HCT116 (cell line): ENCODE measurements at regions not wholly inside any gene's neighbourhood (a gene's known extent, or its start where the extent isn't known, plus 50 kb on each side); places are given as distances from the start of the nearest gene placed in this dataset.

Experiments
- ATAC-seq: fragments of 200-7000 bp; cut with Tn5 transposase; 2 replicates; pipeline ENCODE4 v1.9.1; 2020; ENCODE audit warnings: mild to moderate bottlenecking, moderate library complexity
- BruUV-seq: library from RNA; stranded (reverse); fragments of 400-500 nt; replicated peaks from 2 replicates; lab custom pipeline; 2021; lab: Mats Ljungman, UMichigan
- CTCF ChIA-PET: fragments of 300-600 bp; sonication (Branson Sonifier 250); formaldehyde crosslinking; loops from one replicate; lab custom pipeline; 2021; ENCODE audit warnings: antibody characterized with exemption; lab: Charles Lee
- POLR2A ChIA-PET: fragments of 300-600, 350-600 bp; sonication (Branson Sonifier 250); formaldehyde crosslinking; loops from one replicate; lab custom pipeline; 2021; ENCODE audit warnings: antibody characterized with exemption; lab: Charles Lee
- RAD21 ChIA-PET, 2 experiments: fragments of 300-600 bp; sonication (Branson Sonifier 250); formaldehyde crosslinking; loops; one replicate each; lab custom pipeline; 2023; ENCODE audit warnings: low total read pairs in 2 of 2; ENCODE audit not compliant: uncharacterized antibody in 2 of 2, unreplicated experiment in 2 of 2, low non-redundant PET in 1 of 2; lab: Charles Lee
- DNase-seq: peaks from one replicate; pipeline ENCODE4 v3.0.0-alpha.2; 2010; ENCODE audit warnings: low read depth, low spot score
- H2AFZ ChIP-seq: fragments of 200-600 bp; shearing (Covaris generic), sonication (generic); 2 replicates; pipeline ENCODE4 v1.6.1; 2017; ENCODE audit warnings: low read depth, mixed run types, mixed read lengths, antibody characterized with exemption, low read length; ENCODE audit not compliant: poor library complexity, severe bottlenecking
- H3K27ac ChIP-seq: 2 replicates; pipeline ENCODE4 v1.5.1; 2012; ENCODE audit warnings: low read depth, low read length
- H3K27me3 ChIP-seq: fragments of 200-600 bp; sonication (generic); 2 replicates; pipeline ENCODE4 v1.6.1; 2016; ENCODE audit warnings: mixed run types, low read length, mixed read lengths; ENCODE audit not compliant: insufficient read depth
- H3K36me3 ChIP-seq, 2 experiments: fragments of 200-500 bp in 1 of 2; fragments of 200-600 bp in 1 of 2; sonication (Bioruptor generic) in 1 of 2; sonication (generic) in 1 of 2; 2 replicates each; pipeline versions ENCODE4 v1.5.1 to v1.6.1; 2014 to 2016; ENCODE audit warnings: low read length in 2 of 2, inconsistent platforms in 1 of 2, mixed read lengths in 1 of 2, mixed run types in 1 of 2; ENCODE audit not compliant: insufficient read depth in 2 of 2, control insufficient read depth in 1 of 2
- H3K4me1 ChIP-seq, 2 experiments: fragments of 200-600 bp in 1 of 2; sonication (generic) in 1 of 2; 2 replicates each; pipeline versions ENCODE4 v1.5.1 to v1.6.1; 2012 to 2017; ENCODE audit warnings: low read length in 2 of 2, inconsistent platforms in 1 of 2, mild to moderate bottlenecking in 1 of 2, mixed read lengths in 1 of 2, mixed run types in 1 of 2, moderate library complexity in 1 of 2; ENCODE audit not compliant: insufficient read depth in 2 of 2, control insufficient read depth in 1 of 2
- H3K4me2 ChIP-seq: fragments of 200-600 bp; sonication (generic); 2 replicates; pipeline ENCODE4 v1.6.1; 2017; ENCODE audit warnings: mixed run types, low read length, mixed read lengths
- H3K4me3 ChIP-seq, 2 experiments: fragments of 200-600 bp in 1 of 2; sonication (generic) in 1 of 2; replicated peaks in 1 of 2; 2 replicates each; pipeline ENCODE4 v1.5.1; 2011 to 2016; ENCODE audit warnings: low read length in 2 of 2, control low read depth in 1 of 2, low read depth in 1 of 2, mild to moderate bottlenecking in 1 of 2, mixed read lengths in 1 of 2, mixed run types in 1 of 2
- H3K79me2 ChIP-seq: fragments of 200-600 bp; sonication (generic); 2 replicates; pipeline ENCODE4 v1.6.1; 2017; ENCODE audit warnings: mild to moderate bottlenecking, mixed run types, low read length, moderate library complexity, mixed read lengths; ENCODE audit not compliant: insufficient read depth
- H3K9ac ChIP-seq: fragments of 200-600 bp; sonication (generic); 2 replicates; pipeline ENCODE4 v1.6.1; 2016; ENCODE audit warnings: low read length, mixed read lengths
- H3K9me2 ChIP-seq: fragments of 200-600 bp; sonication (generic), shearing (Covaris generic); 2 replicates; pipeline ENCODE4 v1.6.1; 2017; ENCODE audit warnings: mixed run types, mild to moderate bottlenecking, moderate library complexity; ENCODE audit not compliant: insufficient read depth
- H3K9me3 ChIP-seq, 2 experiments: fragments of 200-500 bp in 1 of 2; fragments of 200-600 bp in 1 of 2; sonication (Bioruptor generic) in 1 of 2; sonication (generic) in 1 of 2; 2 replicates each; pipeline ENCODE4 v1.6.1; 2014 to 2017; ENCODE audit warnings: low read length in 2 of 2, mixed read lengths in 2 of 2, inconsistent platforms in 1 of 2, low read depth in 1 of 2, mild to moderate bottlenecking in 1 of 2, mixed run types in 1 of 2, moderate library complexity in 1 of 2; ENCODE audit not compliant: control insufficient read depth in 1 of 2, insufficient read depth in 1 of 2
- H4K20me1 ChIP-seq: fragments of 200-600 bp; sonication (generic), shearing (Covaris generic); 2 replicates; pipeline ENCODE4 v1.6.1; 2017; ENCODE audit warnings: mixed run types, mild to moderate bottlenecking, moderate library complexity; ENCODE audit not compliant: insufficient read depth
- CBX3 ChIP-seq: IDR thresholded peaks from 2 replicates; pipeline ENCODE4 v1.6.1; 2012; ENCODE audit warnings: low read depth
- CTCF ChIP-seq, 3 experiments: fragments of 200-600 bp in 1 of 3; sonication (generic) in 1 of 3; IDR thresholded peaks in 2 of 3; conservative IDR thresholded peaks in 1 of 3; 2 replicates each; pipeline ENCODE4 v1.5.1; 2012 to 2017; ENCODE audit warnings: low read depth in 2 of 3, low read length in 2 of 3, antibody characterized with exemption in 1 of 3, borderline replicate concordance in 1 of 3, control low read depth in 1 of 3, mild to moderate bottlenecking in 1 of 3, mixed read lengths in 1 of 3, mixed run types in 1 of 3, moderate library complexity in 1 of 3; ENCODE audit not compliant: insufficient read depth in 1 of 3
- FOSL1 ChIP-seq: IDR thresholded peaks from 2 replicates; pipeline ENCODE4 v1.6.1; 2012; ENCODE audit warnings: low read depth
- POLR2A ChIP-seq: IDR thresholded peaks from 2 replicates; pipeline ENCODE4 v1.7.0; 2011; ENCODE audit warnings: borderline replicate concordance; ENCODE audit not compliant: insufficient read depth, insufficient read length; ENCODE audit errors: extremely low read depth
- SIN3A ChIP-seq: IDR thresholded peaks from 2 replicates; pipeline ENCODE4 v1.6.1; 2012; ENCODE audit warnings: low read depth
- SP1 ChIP-seq: IDR thresholded peaks from 2 replicates; pipeline ENCODE4 v1.6.1; 2012; ENCODE audit warnings: low read depth
- SRF ChIP-seq: IDR thresholded peaks from 2 replicates; pipeline ENCODE4 v1.6.1; 2012; ENCODE audit warnings: low read depth
- TCF7L2 ChIP-seq: IDR thresholded peaks from 2 replicates; pipeline ENCODE4 v1.7.0; 2011; ENCODE audit warnings: borderline replicate concordance, inconsistent platforms; ENCODE audit not compliant: insufficient read depth, insufficient read length; ENCODE audit errors: extremely low read depth
- YY1 ChIP-seq: IDR thresholded peaks from 2 replicates; pipeline ENCODE4 v1.6.1; 2011; ENCODE audit warnings: low read length, low read depth, moderate library complexity, mild to moderate bottlenecking; ENCODE audit not compliant: insufficient replicate concordance; ENCODE audit errors: extremely low read depth
- ZNF274 ChIP-seq: fragments of 200-500 bp; sonication (Bioruptor generic); IDR thresholded peaks from 2 replicates; pipeline ENCODE4 v1.6.1; 2014; ENCODE audit warnings: mild to moderate bottlenecking, low read depth, low read length, inconsistent platforms
- intact Hi-C: fragments of 100-400 bp; cut with micrococcal nuclease; formaldehyde crosslinking; loops from 2 replicates; pipeline ENCODE4 v1.10.0; 2022
- TF ChIP-seq, protein P1 (sequence below): IDR thresholded peaks from 2 replicates; pipeline ENCODE4 v1.6.1; 2012; ENCODE audit warnings: low read depth
- TF ChIP-seq, protein P2 (sequence below): IDR thresholded peaks from 2 replicates; pipeline ENCODE4 v1.6.1; 2012
- TF ChIP-seq, protein P3 (sequence below): IDR thresholded peaks from 2 replicates; pipeline ENCODE4 v1.6.1; 2012

DNA sequence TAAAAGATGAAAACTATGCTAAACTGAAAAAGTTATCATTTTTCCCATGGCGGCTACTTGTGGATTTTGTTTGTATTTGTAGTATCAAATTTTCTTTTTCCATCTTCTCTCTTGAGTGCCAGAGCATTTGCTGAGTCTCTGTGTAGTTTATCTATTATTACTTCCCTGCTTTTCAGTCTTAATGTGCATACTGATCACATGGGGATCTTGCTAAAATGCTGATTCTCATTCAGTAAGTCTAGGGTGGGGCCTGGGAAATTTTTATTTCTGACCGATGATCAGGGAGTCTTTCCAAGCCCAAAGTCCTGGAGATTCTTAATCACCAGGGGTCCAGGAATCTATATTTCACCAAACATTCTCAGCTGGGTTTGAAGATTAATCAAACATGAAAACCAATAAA lies 189.0 kb upstream of the GOT2 start:
- no TSS peak for BruUV-seq

More for the DNA sequence above, 189.0 kb upstream of the GOT2 start:
- Histone ChIP-seq H3K9ac (no peak overlapping the region), H3K27me3 (no peaks in the 10 kb centered on the region), H3K9me2 (no peaks in the 10 kb centered on the region), H2AFZ (no peak overlapping the region), H4K20me1 (no peaks in the 10 kb centered on the region), H3K9me3 (no peaks in the 10 kb centered on the region), H3K27ac (no peak overlapping the region), H3K36me3 (no peaks in the 10 kb centered on the region), H3K79me2 (no peaks in the 10 kb centered on the region), H3K4me1 (no peaks in the 10 kb centered on the region), H3K4me3 (no peak overlapping the region), H3K4me2 (no peak overlapping the region)
- ATAC-seq, result no peak
- CTCF ChIA-PET, result no interaction called here
- intact Hi-C loops, result no loop called here
- DNase-seq, result no peak
- RAD21 ChIA-PET, result no interaction called here
- POLR2A ChIA-PET, result no interaction called here
- TF ChIP-seq SRF (no peak), CTCF (IDR thresholded peaks at IDR 0.05 in 2 of 3, conservative IDR thresholded peaks at IDR 0.05 in 1 of 3; ENCODE audit: borderline replicate concordance in 1 of 3, insufficient read depth in 1 of 3, low read depth in 2 of 3, low read length in 2 of 3) (no peak), TCF7L2 (no peak), YY1 (no peak), CBX3 (no peak), SIN3A (no peak), ZNF274 (no peak), SP1 (no peak), POLR2A (no peak), FOSL1 (no peak)
- TF ChIP-seq, protein P1, sequence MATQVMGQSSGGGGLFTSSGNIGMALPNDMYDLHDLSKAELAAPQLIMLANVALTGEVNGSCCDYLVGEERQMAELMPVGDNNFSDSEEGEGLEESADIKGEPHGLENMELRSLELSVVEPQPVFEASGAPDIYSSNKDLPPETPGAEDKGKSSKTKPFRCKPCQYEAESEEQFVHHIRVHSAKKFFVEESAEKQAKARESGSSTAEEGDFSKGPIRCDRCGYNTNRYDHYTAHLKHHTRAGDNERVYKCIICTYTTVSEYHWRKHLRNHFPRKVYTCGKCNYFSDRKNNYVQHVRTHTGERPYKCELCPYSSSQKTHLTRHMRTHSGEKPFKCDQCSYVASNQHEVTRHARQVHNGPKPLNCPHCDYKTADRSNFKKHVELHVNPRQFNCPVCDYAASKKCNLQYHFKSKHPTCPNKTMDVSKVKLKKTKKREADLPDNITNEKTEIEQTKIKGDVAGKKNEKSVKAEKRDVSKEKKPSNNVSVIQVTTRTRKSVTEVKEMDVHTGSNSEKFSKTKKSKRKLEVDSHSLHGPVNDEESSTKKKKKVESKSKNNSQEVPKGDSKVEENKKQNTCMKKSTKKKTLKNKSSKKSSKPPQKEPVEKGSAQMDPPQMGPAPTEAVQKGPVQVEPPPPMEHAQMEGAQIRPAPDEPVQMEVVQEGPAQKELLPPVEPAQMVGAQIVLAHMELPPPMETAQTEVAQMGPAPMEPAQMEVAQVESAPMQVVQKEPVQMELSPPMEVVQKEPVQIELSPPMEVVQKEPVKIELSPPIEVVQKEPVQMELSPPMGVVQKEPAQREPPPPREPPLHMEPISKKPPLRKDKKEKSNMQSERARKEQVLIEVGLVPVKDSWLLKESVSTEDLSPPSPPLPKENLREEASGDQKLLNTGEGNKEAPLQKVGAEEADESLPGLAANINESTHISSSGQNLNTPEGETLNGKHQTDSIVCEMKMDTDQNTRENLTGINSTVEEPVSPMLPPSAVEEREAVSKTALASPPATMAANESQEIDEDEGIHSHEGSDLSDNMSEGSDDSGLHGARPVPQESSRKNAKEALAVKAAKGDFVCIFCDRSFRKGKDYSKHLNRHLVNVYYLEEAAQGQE, result no peak
- TF ChIP-seq, protein P2, sequence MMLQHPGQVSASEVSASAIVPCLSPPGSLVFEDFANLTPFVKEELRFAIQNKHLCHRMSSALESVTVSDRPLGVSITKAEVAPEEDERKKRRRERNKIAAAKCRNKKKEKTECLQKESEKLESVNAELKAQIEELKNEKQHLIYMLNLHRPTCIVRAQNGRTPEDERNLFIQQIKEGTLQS, result no peak
- TF ChIP-seq, protein P3, sequence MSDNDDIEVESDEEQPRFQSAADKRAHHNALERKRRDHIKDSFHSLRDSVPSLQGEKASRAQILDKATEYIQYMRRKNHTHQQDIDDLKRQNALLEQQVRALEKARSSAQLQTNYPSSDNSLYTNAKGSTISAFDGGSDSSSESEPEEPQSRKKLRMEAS, result no peak
